PFSK-1 (cell line): ENCODE measurements at regions not wholly inside any gene's neighbourhood (a gene's known extent, or its start where the extent isn't known, plus 50 kb on each side); places are given as distances from the start of the nearest gene placed in this dataset.

ENCODE experiments used
- FOXP2 ChIP-seq: optimal IDR thresholded peaks from 2 replicates; pipeline ENCODE3; 2011; ENCODE audit warnings: borderline replicate concordance, control low read depth, inconsistent platforms; ENCODE audit not compliant: insufficient read depth; ENCODE audit errors: extremely low read length, extremely low read depth
- POLR2AphosphoS5 ChIP-seq: IDR thresholded peaks from 2 replicates; pipeline ENCODE4 v1.6.1; 2012; ENCODE audit warnings: low read depth, mild to moderate bottlenecking, control low read depth, low read length, moderate library complexity
- REST ChIP-seq, 2 experiments: IDR thresholded peaks; 2 replicates each; pipeline versions ENCODE4 v1.6.1 to v1.8.0; 2011 to 2012; ENCODE audit warnings: low read depth in 2 of 2, low read length in 2 of 2, control low read depth in 1 of 2, inconsistent platforms in 1 of 2, mild to moderate bottlenecking in 1 of 2, moderate library complexity in 1 of 2; ENCODE audit not compliant: insufficient read depth in 1 of 2
- SIN3A ChIP-seq: IDR thresholded peaks from 2 replicates; pipeline ENCODE4 v1.6.1; 2012; ENCODE audit warnings: mild to moderate bottlenecking, low read length, moderate library complexity, borderline replicate concordance; ENCODE audit not compliant: insufficient read depth
- TAF1 ChIP-seq: IDR thresholded peaks from 2 replicates; pipeline ENCODE4 v1.6.1; 2012; ENCODE audit warnings: low read length, control low read depth, borderline replicate concordance; ENCODE audit not compliant: insufficient read depth

- TF ChIP-seq TAF1 (no peak), SIN3A (no peak)
Observed at GRCh38 chr12:110998165-110998564, 77.8 kb upstream of the MYL2 start.

GRCh38 chr12:110996415-110996814 lies 76.0 kb upstream of the MYL2 start:
- TF ChIP-seq FOXP2 (no peak), TAF1 (no peak), SIN3A (no peak), REST (IDR thresholded peaks at IDR 0.05; ENCODE audit: insufficient read depth in 1 of 2, low read depth in 2 of 2, low read length in 2 of 2) (no peak), POLR2AphosphoS5 (no peak)

- no peak for TF ChIP-seq FOXP2
- no peak for TF ChIP-seq REST (IDR thresholded peaks at IDR 0.05; ENCODE audit: insufficient read depth in 1 of 2, low read depth in 2 of 2, low read length in 2 of 2)
- no peak for TF ChIP-seq TAF1
- TF ChIP-seq SIN3A: no peak
- no peak for TF ChIP-seq POLR2AphosphoS5
Observed at GRCh38 chr12:110995615-110996014, 75.2 kb upstream of the MYL2 start.

GRCh38 chr12:110995016-110995415 lies 74.6 kb upstream of the MYL2 start:
- TF ChIP-seq TAF1 (no peak), FOXP2 (no peak), REST (IDR thresholded peaks at IDR 0.05; ENCODE audit: insufficient read depth in 1 of 2, low read depth in 2 of 2, low read length in 2 of 2) (no peak), POLR2AphosphoS5 (no peak), SIN3A (no peak)

GRCh38 chr12:110993434-110993833 lies 73.1 kb upstream of the MYL2 start:
- TF ChIP-seq REST (IDR thresholded peaks at IDR 0.05; ENCODE audit: insufficient read depth in 1 of 2, low read depth in 2 of 2, low read length in 2 of 2): no peak
- TF ChIP-seq TAF1: no peak
- TF ChIP-seq POLR2AphosphoS5: no peak
- no peak for TF ChIP-seq FOXP2
- TF ChIP-seq SIN3A: no peak
